IMR-90 (cell line): ENCODE measurements at regions not wholly inside any gene's neighbourhood (a gene's known extent, or its start where the extent isn't known, plus 50 kb on each side); places are given as distances from the start of the nearest gene placed in this dataset.

Source experiments
- CEBPB ChIP-seq: IDR thresholded peaks from 2 replicates; pipeline ENCODE4 v1.6.1; 2012; ENCODE audit warnings: low read depth, low read length, improper control_type of control experiment
- CTCF ChIP-seq: conservative IDR thresholded peaks from 2 replicates; pipeline ENCODE4 v1.5.1; 2012; ENCODE audit warnings: mild to moderate bottlenecking, low read depth, low read length, improper control_type of control experiment
- FOS ChIP-seq: fragments of 150-350 bp; IDR thresholded peaks from 2 replicates; pipeline ENCODE4 v1.6.1; 2016; ENCODE audit warnings: low read depth, low read length
- MAZ ChIP-seq: IDR thresholded peaks from 2 replicates; pipeline ENCODE4 v1.6.1; 2012; ENCODE audit warnings: low read depth, mild to moderate bottlenecking, low read length, improper control_type of control experiment, moderate library complexity, borderline replicate concordance
- MXI1 ChIP-seq: IDR thresholded peaks from 2 replicates; pipeline ENCODE4 v1.6.1; 2012; ENCODE audit warnings: low read depth, mild to moderate bottlenecking, low read length, moderate library complexity, borderline replicate concordance
- NFE2L2 ChIP-seq: fragments of 150-350 bp; IDR thresholded peaks from 2 replicates; pipeline ENCODE4 v1.6.1; 2016; ENCODE audit warnings: low read depth, mild to moderate bottlenecking, low read length
- POLR2A ChIP-seq: IDR thresholded peaks from 2 replicates; pipeline ENCODE4 v1.6.1; 2012; ENCODE audit warnings: mild to moderate bottlenecking, low read depth, low read length
- RAD21 ChIP-seq: IDR thresholded peaks from 2 replicates; pipeline ENCODE4 v1.6.1; 2012; ENCODE audit warnings: low read length, improper control_type of control experiment
- RFX5 ChIP-seq: IDR thresholded peaks from 2 replicates; pipeline ENCODE4 v1.8.0; 2012; ENCODE audit warnings: low read depth, mild to moderate bottlenecking, low read length, moderate library complexity
- TF ChIP-seq, protein P1 (sequence below): fragments of 150-350 bp; IDR thresholded peaks from 2 replicates; pipeline ENCODE4 v1.6.1; 2017; ENCODE audit warnings: mild to moderate bottlenecking, antibody characterized with exemption, low read length, low read depth

DNA sequence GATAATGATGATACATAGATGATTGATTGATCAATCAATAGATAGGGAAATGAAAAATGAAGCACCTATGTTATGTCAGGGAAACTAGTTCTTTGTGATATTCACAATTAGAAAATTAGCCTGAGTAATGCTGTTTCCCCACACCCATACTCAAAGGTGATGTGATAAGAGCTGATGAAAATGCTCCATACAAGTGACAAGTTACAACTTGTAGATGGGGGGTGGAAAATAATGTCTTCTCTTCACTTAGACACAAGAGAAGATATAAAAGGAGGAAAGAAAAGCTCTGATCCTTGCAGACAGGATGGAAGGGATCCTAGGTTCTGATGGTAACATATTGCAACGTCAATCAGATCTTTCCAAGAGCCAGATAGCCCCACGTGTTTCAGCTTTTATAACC lies 365.9 kb downstream of the AKAIN1 start:
- TF ChIP-seq CTCF: no peak
- TF ChIP-seq CEBPB: no peak
- no peak for TF ChIP-seq POLR2A
- TF ChIP-seq RAD21: no peak
- TF ChIP-seq MAZ: no peak
- TF ChIP-seq MXI1: no peak
- TF ChIP-seq NFE2L2: no peak
- no peak for TF ChIP-seq RFX5
- TF ChIP-seq FOS: no peak
- TF ChIP-seq, protein P1, sequence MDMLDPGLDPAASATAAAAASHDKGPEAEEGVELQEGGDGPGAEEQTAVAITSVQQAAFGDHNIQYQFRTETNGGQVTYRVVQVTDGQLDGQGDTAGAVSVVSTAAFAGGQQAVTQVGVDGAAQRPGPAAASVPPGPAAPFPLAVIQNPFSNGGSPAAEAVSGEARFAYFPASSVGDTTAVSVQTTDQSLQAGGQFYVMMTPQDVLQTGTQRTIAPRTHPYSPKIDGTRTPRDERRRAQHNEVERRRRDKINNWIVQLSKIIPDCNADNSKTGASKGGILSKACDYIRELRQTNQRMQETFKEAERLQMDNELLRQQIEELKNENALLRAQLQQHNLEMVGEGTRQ: no peak
